ENCODE measurements at regions not wholly inside any gene's neighbourhood (a gene's known extent, or its start where the extent isn't known, plus 50 kb on each side); places are given as distances from the start of the nearest gene placed in this dataset.

DNA sequence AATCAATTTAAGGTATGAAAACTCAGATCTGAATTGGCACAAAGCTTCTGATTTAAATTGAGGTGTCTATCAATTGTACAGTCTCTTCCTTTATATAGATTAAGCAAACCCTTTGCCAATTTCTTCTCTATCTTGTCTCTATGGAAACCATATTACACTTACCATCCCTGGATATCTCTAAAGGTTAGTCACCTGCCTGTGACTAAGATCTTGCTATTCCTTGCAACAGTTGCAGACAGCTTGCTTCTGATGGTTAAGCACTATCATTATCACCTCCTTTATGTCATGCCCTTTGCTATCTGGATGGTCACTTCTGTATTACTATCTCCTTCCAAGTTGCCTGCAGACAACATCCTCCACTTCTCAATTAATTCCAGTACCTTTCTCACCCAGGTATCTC is 998.6 kb upstream of the B3GALT2 start:
- H3K9ac ChIP-seq (ENCODE audit: low read depth, low read length): no peak overlapping the region
- no peaks in the 10 kb centered on the region for H3K27me3 ChIP-seq (ENCODE audit: insufficient read depth, low read length)
- H3K9me3 ChIP-seq (ENCODE audit: insufficient read depth, low read depth, low read length): no peaks in the 10 kb centered on the region
- no peak overlapping the region for H3K4me3 ChIP-seq (ENCODE audit: low read length)
- no peak overlapping the region for H3K27ac ChIP-seq (ENCODE audit: low read length)
- no peaks in the 10 kb centered on the region for H3K4me1 ChIP-seq (ENCODE audit: insufficient read depth, low read length)
- no peaks in the 10 kb centered on the region for H3K36me3 ChIP-seq (ENCODE audit: insufficient read depth, low read depth, low read length)

GRCh38 chr1:194184425-194184824 is 998.0 kb upstream of the B3GALT2 start:
- Histone ChIP-seq H3K27ac (ENCODE audit: low read length) (no peak overlapping the region), H3K4me3 (ENCODE audit: low read length) (no peak overlapping the region), H3K9ac (ENCODE audit: low read depth, low read length) (no peak overlapping the region), H3K36me3 (ENCODE audit: insufficient read depth, low read depth, low read length) (no peaks in the 10 kb centered on the region), H3K4me1 (ENCODE audit: insufficient read depth, low read length) (no peaks in the 10 kb centered on the region), H3K9me3 (ENCODE audit: insufficient read depth, low read depth, low read length) (no peaks in the 10 kb centered on the region), H3K27me3 (ENCODE audit: insufficient read depth, low read length) (no peaks in the 10 kb centered on the region)

DNA sequence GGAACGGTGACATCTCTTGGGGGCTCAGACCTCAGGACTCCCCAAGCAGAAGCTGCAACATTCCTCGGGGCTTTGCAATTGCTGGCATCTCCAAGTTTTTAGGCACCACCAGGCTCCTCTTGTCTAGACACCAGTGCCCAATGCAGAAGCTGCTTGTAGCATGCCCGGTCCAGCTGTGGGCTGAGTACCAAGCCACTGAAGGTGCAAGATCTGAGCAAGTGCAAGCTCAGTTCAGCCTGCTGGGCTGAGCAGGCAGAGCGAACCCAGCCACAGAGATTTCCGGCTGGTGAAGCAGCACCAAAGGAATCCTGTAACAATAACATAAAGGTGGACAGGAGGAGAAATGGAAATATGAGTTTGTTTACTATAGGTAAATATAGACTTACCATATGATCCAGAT is 995.4 kb upstream of the B3GALT2 start:
- Histone ChIP-seq H3K27ac (ENCODE audit: low read length) (no peak overlapping the region), H3K9me3 (ENCODE audit: insufficient read depth, low read depth, low read length) (no peaks in the 10 kb centered on the region), H3K4me3 (ENCODE audit: low read length) (no peak overlapping the region), H3K36me3 (ENCODE audit: insufficient read depth, low read depth, low read length) (no peaks in the 10 kb centered on the region), H3K27me3 (ENCODE audit: insufficient read depth, low read length) (no peaks in the 10 kb centered on the region), H3K4me1 (ENCODE audit: insufficient read depth, low read length) (no peaks in the 10 kb centered on the region), H3K9ac (ENCODE audit: low read depth, low read length) (no peak overlapping the region)

DNA sequence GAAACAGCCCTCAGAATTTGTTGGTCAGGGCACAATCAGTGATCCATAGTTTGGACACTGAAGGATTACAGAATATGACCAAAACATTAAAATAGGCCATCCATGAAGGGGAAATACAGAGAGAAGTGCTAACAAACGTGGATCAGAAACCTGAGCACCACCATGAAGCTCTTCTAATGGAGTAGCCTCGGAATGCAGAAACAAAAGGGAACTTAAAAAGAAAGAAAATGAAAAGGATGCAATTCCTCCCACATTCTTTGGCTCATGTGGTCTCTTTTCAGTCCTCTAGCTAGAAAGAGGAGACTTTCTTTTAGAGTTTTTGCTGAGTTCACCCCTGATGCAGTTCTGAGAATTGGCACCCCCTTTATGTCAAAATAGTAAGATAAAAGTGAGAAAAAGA is 989.8 kb upstream of the B3GALT2 start:
- H3K9me3 ChIP-seq (ENCODE audit: insufficient read depth, low read depth, low read length): no peaks in the 10 kb centered on the region
- H3K36me3 ChIP-seq (ENCODE audit: insufficient read depth, low read depth, low read length): no peaks in the 10 kb centered on the region
- H3K27me3 ChIP-seq (ENCODE audit: insufficient read depth, low read length): no peaks in the 10 kb centered on the region
- peak overlapping the region; percentile 54 for H3K27ac ChIP-seq (ENCODE audit: low read length)
- H3K4me1 ChIP-seq (ENCODE audit: insufficient read depth, low read length): peaks cover 30% of the 10 kb centered on the region
- peak overlapping the region; percentile 28; the same call in 1 of the 2 replicates for H3K4me3 ChIP-seq (ENCODE audit: low read length)
- H3K9ac ChIP-seq (ENCODE audit: low read depth, low read length): no peak overlapping the region

DNA sequence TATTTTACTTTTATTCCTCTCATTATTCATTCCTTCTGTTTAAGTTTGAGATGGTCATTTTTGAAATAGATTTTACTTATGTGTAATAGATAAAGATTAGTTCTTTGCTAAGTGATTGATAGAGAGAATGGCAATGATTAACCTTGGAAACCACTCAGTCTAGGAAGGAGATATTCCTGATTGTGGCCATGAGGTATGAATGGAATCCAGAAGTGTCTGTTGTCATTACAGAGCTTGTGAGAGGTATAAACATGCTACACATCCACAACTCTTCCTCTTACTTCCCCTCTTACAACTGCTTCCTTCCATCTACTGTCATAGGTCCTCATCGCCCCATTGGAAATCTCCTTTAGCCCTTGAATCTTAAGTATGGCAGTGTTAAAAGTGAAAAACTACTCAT is 988.8 kb upstream of the B3GALT2 start:
- H3K27me3 ChIP-seq (ENCODE audit: insufficient read depth, low read length): no peaks in the 10 kb centered on the region
- no peak overlapping the region for H3K9ac ChIP-seq (ENCODE audit: low read depth, low read length)
- no peaks in the 10 kb centered on the region for H3K36me3 ChIP-seq (ENCODE audit: insufficient read depth, low read depth, low read length)
- no peaks in the 10 kb centered on the region for H3K9me3 ChIP-seq (ENCODE audit: insufficient read depth, low read depth, low read length)
- no peak overlapping the region for H3K4me3 ChIP-seq (ENCODE audit: low read length)
- H3K4me1 ChIP-seq (ENCODE audit: insufficient read depth, low read length): peaks cover 30% of the 10 kb centered on the region
- H3K27ac ChIP-seq (ENCODE audit: low read length): peak overlapping the region; percentile 54

DNA sequence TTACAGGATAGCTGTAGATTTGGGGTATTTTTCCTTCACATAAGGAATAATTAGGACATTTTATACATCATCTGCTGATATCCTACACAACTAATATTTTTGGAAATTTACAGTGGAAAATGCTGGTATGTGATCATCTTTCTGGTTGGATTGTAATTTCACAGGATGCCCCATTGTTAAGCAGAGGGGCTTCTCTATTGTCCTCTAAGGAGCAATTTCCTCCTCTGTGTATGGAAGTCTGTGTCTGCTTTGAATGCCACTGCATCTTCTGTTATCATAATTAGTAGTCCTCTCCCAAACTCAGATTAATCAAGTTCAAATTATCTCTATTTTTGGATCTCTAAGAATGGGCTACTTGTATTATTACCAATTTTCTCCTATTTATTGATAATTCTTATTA is 988.1 kb upstream of the B3GALT2 start:
- Histone ChIP-seq H3K9ac (ENCODE audit: low read depth, low read length) (no peak overlapping the region), H3K4me3 (ENCODE audit: low read length) (no peak overlapping the region), H3K36me3 (ENCODE audit: insufficient read depth, low read depth, low read length) (no peaks in the 10 kb centered on the region), H3K27ac (ENCODE audit: low read length) (no peak overlapping the region), H3K4me1 (ENCODE audit: insufficient read depth, low read length) (peaks cover 30% of the 10 kb centered on the region), H3K27me3 (ENCODE audit: insufficient read depth, low read length) (no peaks in the 10 kb centered on the region), H3K9me3 (ENCODE audit: insufficient read depth, low read depth, low read length) (no peaks in the 10 kb centered on the region)

DNA sequence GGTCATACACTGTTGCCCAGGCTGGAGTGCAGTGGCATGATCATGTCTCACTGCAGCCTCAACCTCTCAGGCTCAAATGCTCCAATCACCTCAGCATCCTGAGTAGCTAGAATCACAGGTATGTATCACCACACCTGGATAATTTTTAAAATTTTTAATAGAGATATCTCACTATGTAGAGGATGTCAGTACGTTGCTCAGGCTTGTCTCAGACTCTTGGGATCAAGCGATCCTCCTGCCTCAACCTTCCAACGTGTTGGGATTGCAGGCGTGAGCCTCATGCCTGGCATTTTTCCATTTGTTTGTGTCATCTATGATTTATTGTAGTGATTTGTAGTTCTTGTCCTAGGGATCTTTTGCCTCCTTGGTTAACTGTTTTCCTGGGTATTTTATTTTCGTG is 985.2 kb upstream of the B3GALT2 start:
- Histone ChIP-seq H3K27me3 (ENCODE audit: insufficient read depth, low read length) (no peaks in the 10 kb centered on the region), H3K4me1 (ENCODE audit: insufficient read depth, low read length) (peaks cover 28% of the 10 kb centered on the region), H3K4me3 (ENCODE audit: low read length) (no peak overlapping the region), H3K9me3 (ENCODE audit: insufficient read depth, low read depth, low read length) (no peaks in the 10 kb centered on the region), H3K36me3 (ENCODE audit: insufficient read depth, low read depth, low read length) (no peaks in the 10 kb centered on the region), H3K27ac (ENCODE audit: low read length) (no peak overlapping the region), H3K9ac (ENCODE audit: low read depth, low read length) (no peak overlapping the region)

DNA sequence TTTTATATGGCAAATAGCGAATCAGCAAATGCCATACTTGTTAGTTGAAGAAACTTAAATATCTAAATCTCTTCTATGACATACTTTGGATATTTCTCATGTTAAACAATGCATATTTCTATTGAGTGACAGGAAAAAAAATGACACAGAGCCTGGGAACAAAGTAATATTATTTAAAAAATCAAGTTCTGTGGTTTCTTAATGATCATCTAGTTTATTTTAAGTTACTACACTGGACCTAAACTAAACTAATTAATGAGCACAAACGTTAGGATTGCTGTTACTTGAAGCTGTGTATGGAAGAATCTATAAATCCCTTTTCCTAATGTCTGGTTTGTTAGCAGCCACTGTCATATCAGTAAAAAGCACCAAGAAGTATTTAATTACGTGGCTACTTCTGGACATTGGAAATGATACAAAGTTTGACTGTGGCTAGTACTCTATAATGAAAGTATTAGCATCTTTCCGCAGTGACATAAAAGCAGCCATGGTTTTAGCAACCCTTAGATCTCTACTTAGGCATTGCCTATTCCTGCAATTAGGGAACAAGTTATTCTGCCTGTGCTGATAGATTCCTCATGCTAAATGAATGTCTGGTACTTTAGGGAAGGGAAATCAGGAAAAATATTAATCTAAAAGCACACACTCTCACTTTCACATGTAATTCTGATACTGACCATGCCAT is 981.7 kb upstream of the B3GALT2 start:
- Histone ChIP-seq H3K27ac (ENCODE audit: low read length) (no peak overlapping the region), H3K9ac (ENCODE audit: low read depth, low read length) (no peak overlapping the region), H3K4me1 (ENCODE audit: insufficient read depth, low read length) (no peaks in the 10 kb centered on the region), H3K9me3 (ENCODE audit: insufficient read depth, low read depth, low read length) (no peaks in the 10 kb centered on the region), H3K36me3 (ENCODE audit: insufficient read depth, low read depth, low read length) (no peaks in the 10 kb centered on the region), H3K27me3 (ENCODE audit: insufficient read depth, low read length) (no peaks in the 10 kb centered on the region), H3K4me3 (ENCODE audit: low read length) (no peak overlapping the region)

DNA sequence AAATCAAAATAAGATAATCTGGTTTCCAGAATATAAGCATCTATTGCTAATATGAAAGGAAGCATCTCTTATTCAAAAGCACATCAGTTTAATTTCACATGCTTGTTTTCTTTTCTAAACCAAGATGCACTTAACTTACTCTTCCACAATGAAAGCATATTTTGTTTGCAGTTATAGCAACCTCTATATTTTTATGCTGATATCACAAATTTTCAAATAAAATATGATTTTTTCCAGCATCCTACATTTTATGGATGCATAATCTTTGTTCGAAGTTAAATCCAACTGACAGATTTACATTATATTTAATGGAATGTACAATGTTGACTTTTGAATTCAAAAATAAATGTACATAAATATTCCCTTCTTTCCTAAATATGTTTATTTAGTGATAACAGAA is 978.3 kb upstream of the B3GALT2 start:
- H3K9ac ChIP-seq (ENCODE audit: low read depth, low read length): no peak overlapping the region
- H3K36me3 ChIP-seq (ENCODE audit: insufficient read depth, low read depth, low read length): no peaks in the 10 kb centered on the region
- no peaks in the 10 kb centered on the region for H3K27me3 ChIP-seq (ENCODE audit: insufficient read depth, low read length)
- H3K4me3 ChIP-seq (ENCODE audit: low read length): no peak overlapping the region
- no peak overlapping the region for H3K27ac ChIP-seq (ENCODE audit: low read length)
- no peaks in the 10 kb centered on the region for H3K4me1 ChIP-seq (ENCODE audit: insufficient read depth, low read length)
- no peaks in the 10 kb centered on the region for H3K9me3 ChIP-seq (ENCODE audit: insufficient read depth, low read depth, low read length)

- no peaks in the 10 kb centered on the region for H3K36me3 ChIP-seq (ENCODE audit: insufficient read depth, low read depth, low read length)
- no peaks in the 10 kb centered on the region for H3K4me1 ChIP-seq (ENCODE audit: insufficient read depth, low read length)
- H3K27ac ChIP-seq (ENCODE audit: low read length): no peak overlapping the region
Measured at GRCh38 chr1:194161591-194161990, 975.2 kb upstream of the B3GALT2 start.

DNA sequence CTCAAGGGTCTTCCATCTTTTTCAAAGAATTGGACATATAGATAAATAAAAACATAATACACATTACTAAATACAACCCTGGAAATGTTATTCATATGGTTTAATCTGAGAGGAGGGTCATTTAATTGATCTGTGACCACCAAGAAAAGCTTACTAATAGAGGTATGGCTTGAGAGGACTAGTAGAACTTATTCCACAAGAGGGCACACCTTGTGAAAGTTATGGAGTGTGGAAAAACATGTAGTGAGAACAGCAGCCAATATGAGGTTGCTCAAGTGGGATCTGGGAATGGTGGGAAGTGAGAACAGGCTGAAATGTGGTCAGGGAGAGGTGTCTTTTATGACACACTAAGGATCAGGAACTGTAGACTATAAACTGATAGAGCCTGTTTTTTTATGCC is 973.5 kb upstream of the B3GALT2 start:
- Histone ChIP-seq H3K9ac (ENCODE audit: low read depth, low read length) (no peak overlapping the region), H3K27ac (ENCODE audit: low read length) (no peak overlapping the region), H3K4me1 (ENCODE audit: insufficient read depth, low read length) (no peaks in the 10 kb centered on the region), H3K4me3 (ENCODE audit: low read length) (no peak overlapping the region), H3K36me3 (ENCODE audit: insufficient read depth, low read depth, low read length) (no peaks in the 10 kb centered on the region), H3K9me3 (ENCODE audit: insufficient read depth, low read depth, low read length) (0 out of 2 replicates have a peak, but pooled peaks cover 3% of the 10 kb centered on the region), H3K27me3 (ENCODE audit: insufficient read depth, low read length) (no peaks in the 10 kb centered on the region)

More at GRCh38 chr1:194161591-194161990, 975.2 kb upstream of the B3GALT2 start:
- Histone ChIP-seq H3K9me3 (ENCODE audit: insufficient read depth, low read depth, low read length) (0 out of 2 replicates have a peak, but pooled peaks cover 3% of the 10 kb centered on the region), H3K4me3 (ENCODE audit: low read length) (no peak overlapping the region), H3K9ac (ENCODE audit: low read depth, low read length) (no peak overlapping the region), H3K27me3 (ENCODE audit: insufficient read depth, low read length) (no peaks in the 10 kb centered on the region)

- H3K9me3 ChIP-seq (ENCODE audit: insufficient read depth, low read depth, low read length): 0 out of 2 replicates have a peak, but pooled peaks cover 3% of the 10 kb centered on the region
- H3K4me3 ChIP-seq (ENCODE audit: low read length): no peak overlapping the region
- H3K27me3 ChIP-seq (ENCODE audit: insufficient read depth, low read length): no peaks in the 10 kb centered on the region
- H3K9ac ChIP-seq (ENCODE audit: low read depth, low read length): no peak overlapping the region
- H3K27ac ChIP-seq (ENCODE audit: low read length): no peak overlapping the region
- H3K36me3 ChIP-seq (ENCODE audit: insufficient read depth, low read depth, low read length): no peaks in the 10 kb centered on the region
- H3K4me1 ChIP-seq (ENCODE audit: insufficient read depth, low read length): no peaks in the 10 kb centered on the region
Measured at GRCh38 chr1:194155962-194156361, 969.5 kb upstream of the B3GALT2 start.
